H1 (cell line): ENCODE measurements at regions not wholly inside any gene's neighbourhood (a gene's known extent, or its start where the extent isn't known, plus 50 kb on each side); places are given as distances from the start of the nearest gene placed in this dataset.
"Not testable (repeated sequence)": the region's sequence is repeated elsewhere in the genome, so short reads cannot be mapped to it uniquely, and the experiment has no call there.

Experiments used
- CTCF ChIA-PET: fragments of 300-600 bp; sonication (Branson Sonifier 250); formaldehyde crosslinking; loops from one replicate; lab custom pipeline; 2021; ENCODE audit not compliant: partially characterized antibody; lab: Charles Lee
- POLR2A ChIA-PET: fragments of 300-600 bp; sonication (Branson Sonifier 250); formaldehyde crosslinking; loops from one replicate; lab custom pipeline; 2021; ENCODE audit warnings: inconsistent platforms; ENCODE audit not compliant: partially characterized antibody; lab: Charles Lee
- DNase-seq, 2 experiments: peaks; one replicate each; pipeline versions ENCODE4 v3.0.0 to v3.0.0-alpha.2; 2010 to 2022; ENCODE audit warnings: low spot score in 2 of 2, low read depth in 1 of 2, mixed read lengths in 1 of 2
- FAIRE-seq: peaks from 2 replicates; lab custom pipeline; 2011; peaks lifted over from hg19 to GRCh38; lab: Jason Lieb, UNC
- H2AFZ ChIP-seq: 2 replicates; pipeline ENCODE4 v1.8.1; 2012; ENCODE audit warnings: low read length, inconsistent platforms
- H2AK5ac ChIP-seq: 2 replicates; pipeline ENCODE4 v1.6.1; 2013; ENCODE audit warnings: low read depth, low read length
- H2BK120ac ChIP-seq: replicated peaks from 2 replicates; pipeline ENCODE3; 2013; ENCODE audit warnings: low read depth, low read length, inconsistent platforms
- H2BK12ac ChIP-seq: 2 replicates; pipeline ENCODE4 v1.6.1; 2013; ENCODE audit warnings: low read depth, low read length
- H2BK15ac ChIP-seq: 2 replicates; pipeline ENCODE4 v1.6.1; 2013; ENCODE audit warnings: low read length
- H2BK20ac ChIP-seq: 2 replicates; pipeline ENCODE4 v1.6.1; 2013; ENCODE audit warnings: low read length
- H2BK5ac ChIP-seq: 2 replicates; pipeline ENCODE4 v1.6.1; 2013; ENCODE audit warnings: low read depth, low read length
- H3K14ac ChIP-seq: 2 replicates; pipeline ENCODE4 v1.6.1; 2013; ENCODE audit warnings: inconsistent platforms; ENCODE audit not compliant: insufficient read length
- H3K18ac ChIP-seq: 2 replicates; pipeline ENCODE4 v1.6.1; 2013; ENCODE audit warnings: low read length; ENCODE audit errors: extremely low read depth
- H3K23ac ChIP-seq: 2 replicates; pipeline ENCODE4 v1.6.1; 2013; ENCODE audit warnings: inconsistent platforms; ENCODE audit not compliant: insufficient read length
- H3K23me2 ChIP-seq: 2 replicates; pipeline ENCODE4 v1.6.1; 2013; ENCODE audit warnings: low read depth, low read length
- H3K27ac ChIP-seq: 2 replicates; pipeline ENCODE4 v1.6.1; 2011; ENCODE audit warnings: low read depth, low read length, inconsistent platforms
- H3K27me3 ChIP-seq, 4 experiments: replicated peaks in 1 of 4; 1 replicate in 1 of 4; 2 replicates in 3 of 4; pipeline versions ENCODE4 v1.6.1 to v1.8.1; 2011 to 2013; ENCODE audit warnings: low read length in 3 of 4, mild to moderate bottlenecking in 3 of 4, inconsistent platforms in 2 of 4, mixed read lengths in 2 of 4, moderate library complexity in 1 of 4; ENCODE audit not compliant: control insufficient read depth in 3 of 4, insufficient read depth in 3 of 4; ENCODE audit errors: extremely low read depth in 1 of 4
- H3K36me3 ChIP-seq, 4 experiments: 2 replicates each; pipeline versions ENCODE4 v1.6.1 to v1.8.1; 2011 to 2013; ENCODE audit warnings: mild to moderate bottlenecking in 4 of 4, low read length in 3 of 4, moderate library complexity in 2 of 4, control low read depth in 1 of 4, inconsistent platforms in 1 of 4; ENCODE audit not compliant: insufficient read depth in 4 of 4, control insufficient read depth in 2 of 4
- H3K4ac ChIP-seq: replicated peaks from 2 replicates; pipeline ENCODE3; 2013; ENCODE audit warnings: low read length, low read depth, mixed read lengths, inconsistent platforms; ENCODE audit not compliant: insufficient read length
- H3K4me1 ChIP-seq, 4 experiments: replicated peaks in 1 of 4; 1 replicate in 1 of 4; 2 replicates in 3 of 4; pipeline versions ENCODE4 v1.6.1 to v1.8.1; 2011 to 2013; ENCODE audit warnings: low read length in 3 of 4, inconsistent platforms in 2 of 4, mixed read lengths in 1 of 4; ENCODE audit not compliant: insufficient read depth in 4 of 4, control insufficient read depth in 3 of 4
- H3K4me2 ChIP-seq, 2 experiments: 2 replicates each; pipeline versions ENCODE4 v1.6.1 to v1.8.1; 2011 to 2013; ENCODE audit warnings: low read depth in 2 of 2, low read length in 2 of 2, control low read depth in 1 of 2, inconsistent platforms in 1 of 2, mild to moderate bottlenecking in 1 of 2; ENCODE audit not compliant: insufficient read depth in 1 of 2
- H3K4me3 ChIP-seq, 4 experiments: fragments of 200-600, 300-600 bp in 1 of 4; sonication (generic), shearing (Covaris generic), sonication (Bioruptor Twin) in 1 of 4; 2 replicates each; pipeline versions ENCODE4 v1.5.1 to v1.8.1; 2011 to 2016; ENCODE audit warnings: low read length in 4 of 4, low read depth in 3 of 4, control low read depth in 2 of 4, inconsistent platforms in 2 of 4, mild to moderate bottlenecking in 2 of 4, mixed read lengths in 1 of 4, moderate library complexity in 1 of 4; ENCODE audit not compliant: insufficient read depth in 2 of 4; ENCODE audit errors: extremely low read depth in 1 of 4
- H3K56ac ChIP-seq: replicated peaks from 2 replicates; pipeline ENCODE3; 2013; ENCODE audit warnings: low read depth, mild to moderate bottlenecking, mixed read lengths, low read length, inconsistent platforms; ENCODE audit not compliant: insufficient read length
- H3K79me1 ChIP-seq: 2 replicates; pipeline ENCODE4 v1.6.1; 2013; ENCODE audit warnings: low read depth, low read length, control low read depth
- H3K79me2 ChIP-seq, 2 experiments: 2 replicates each; pipeline versions ENCODE4 v1.6.1 to v1.8.1; 2012 to 2013; ENCODE audit warnings: low read length in 2 of 2, mild to moderate bottlenecking in 2 of 2, inconsistent platforms in 1 of 2; ENCODE audit not compliant: insufficient read depth in 2 of 2, control insufficient read depth in 1 of 2
- H3K9ac ChIP-seq, 4 experiments: replicated peaks in 1 of 4; 1 replicate in 1 of 4; 2 replicates in 3 of 4; pipeline versions ENCODE4 v1.6.1 to v1.8.1; 2011 to 2013; ENCODE audit warnings: low read depth in 3 of 4, low read length in 3 of 4, control low read depth in 2 of 4, mild to moderate bottlenecking in 2 of 4, moderate library complexity in 2 of 4, inconsistent platforms in 1 of 4; ENCODE audit errors: extremely low read depth in 1 of 4
- H3K9me3 ChIP-seq, 2 experiments: 2 replicates each; pipeline versions ENCODE4 v1.6.1 to v1.8.1; 2012 to 2013; ENCODE audit warnings: mild to moderate bottlenecking in 2 of 2, moderate library complexity in 2 of 2, control low read depth in 1 of 2, inconsistent platforms in 1 of 2, low read depth in 1 of 2, low read length in 1 of 2, mixed read lengths in 1 of 2; ENCODE audit not compliant: insufficient read depth in 2 of 2
- H4K20me1 ChIP-seq, 2 experiments: replicated peaks in 1 of 2; 2 replicates each; pipeline versions ENCODE3 to v1.8.1; 2011 to 2013; ENCODE audit warnings: inconsistent platforms in 2 of 2, low read length in 2 of 2, mild to moderate bottlenecking in 1 of 2; ENCODE audit not compliant: insufficient read depth in 2 of 2, control insufficient read depth in 1 of 2
- H4K5ac ChIP-seq: 2 replicates; pipeline ENCODE4 v1.6.1; 2013; ENCODE audit warnings: low read length, low read depth, mixed read lengths, inconsistent platforms; ENCODE audit not compliant: insufficient read length
- H4K8ac ChIP-seq: 2 replicates; pipeline ENCODE4 v1.8.0; 2013; ENCODE audit warnings: mild to moderate bottlenecking, moderate library complexity, low read length, inconsistent platforms; ENCODE audit not compliant: insufficient read depth; ENCODE audit errors: extremely low read depth
- H4K91ac ChIP-seq: replicated peaks from 2 replicates; pipeline ENCODE3; 2013; ENCODE audit warnings: low read length, mixed read lengths, inconsistent platforms; ENCODE audit not compliant: insufficient read length
- EZH2 ChIP-seq: fragments of 200-600 bp; sonication (generic); IDR thresholded peaks from 2 replicates; pipeline ENCODE4 v1.7.1; 2012; ENCODE audit warnings: low read depth, mild to moderate bottlenecking, moderate library complexity, low read length, inconsistent platforms; ENCODE audit not compliant: severe bottlenecking
- SUZ12 ChIP-seq: fragments of 200-600 bp; sonication (generic); IDR thresholded peaks from 2 replicates; pipeline ENCODE4 v1.6.1; 2012; ENCODE audit warnings: mild to moderate bottlenecking, inconsistent platforms, low read length, moderate library complexity, mixed read lengths
- TBP ChIP-seq: IDR thresholded peaks from 2 replicates; pipeline ENCODE4 v1.6.1; 2011; ENCODE audit warnings: low read depth, low read length, improper control_type of control experiment
- WGBS, 2 experiments: shearing (Covaris generic) in 1 of 2; methylation state at CpG; one replicate each; pipeline versions ENCODE4 v1.1.6 to v1.1.7; 2013 to 2015; ENCODE audit warnings: low lambda C conversion rate in 2 of 2, mixed read lengths in 2 of 2, inconsistent platforms in 1 of 2, low coverage in 1 of 2, missing lambda C conversion rate in 1 of 2; ENCODE audit not compliant: insufficient replicate concordance in 2 of 2, insufficient coverage in 1 of 2, insufficient read length in 1 of 2; ENCODE audit errors: extremely low coverage in 1 of 2, missing lambda C conversion rate in 1 of 2; 5-methylcytosine and 5-hydroxymethylcytosine counted together

DNA sequence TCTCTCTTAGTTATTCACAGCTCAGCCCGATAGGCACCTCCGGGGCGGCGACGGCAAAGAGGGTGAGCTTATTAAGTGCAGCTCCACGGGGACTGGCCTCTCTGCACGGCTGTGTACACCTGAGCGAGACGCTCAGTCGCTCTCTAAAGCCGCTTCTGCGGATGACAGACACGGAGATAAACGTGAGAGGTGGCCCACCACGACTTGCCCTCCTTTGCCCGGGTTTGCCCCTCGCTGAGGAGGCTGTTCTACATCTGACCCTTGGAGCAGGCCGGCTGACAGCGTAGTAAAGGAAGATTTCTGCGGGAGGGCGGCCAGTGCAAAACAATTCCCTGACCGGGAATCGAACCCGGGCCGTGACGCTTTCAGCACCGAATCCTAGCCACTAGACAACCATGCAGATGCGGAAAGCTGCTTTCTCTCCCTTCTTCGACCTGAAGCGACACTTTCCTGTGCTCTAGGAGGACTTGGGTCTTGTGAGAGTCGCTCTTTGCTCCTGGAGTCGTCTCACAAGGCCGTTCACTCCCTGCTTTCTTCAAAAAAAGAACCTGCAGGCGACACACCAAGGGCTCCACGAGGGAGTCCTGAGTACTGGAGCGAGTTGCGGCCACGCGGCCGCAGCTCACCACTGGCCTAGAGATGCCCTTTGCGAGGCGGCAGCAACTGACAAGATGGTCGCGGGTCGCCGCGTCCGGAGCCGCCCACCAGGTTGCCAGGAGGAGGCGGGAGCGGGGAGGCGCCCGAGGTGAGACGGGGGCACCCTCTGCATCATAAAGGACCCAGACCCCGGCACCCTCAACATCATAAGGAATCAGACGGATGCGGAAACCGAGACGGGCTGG, 119.9 kb downstream of the PPIAL4A start:
- Histone ChIP-seq H3K4me3 (peak overlapping the region; percentile 32 to 53 (median 36); a peak in 6 of 8 replicates), H3K27me3 (peaks cover 13 to 26% (median 22%) of the 10 kb centered on the region in 4 experiments; a peak in 6 of 7 replicates), H3K4me2 (peak overlapping the region; percentile 65 to 71)
- H4K20me1 ChIP-seq, H3K23ac ChIP-seq, H3K23me2 ChIP-seq, H2BK15ac ChIP-seq, H3K79me2 ChIP-seq, H3K36me3 ChIP-seq, H3K9ac ChIP-seq, H3K27ac ChIP-seq, H3K18ac ChIP-seq, H3K14ac ChIP-seq, H3K9me3 ChIP-seq, H2BK20ac ChIP-seq, H4K8ac ChIP-seq, H2AK5ac ChIP-seq, H2BK12ac ChIP-seq, POLR2A ChIA-PET, H2BK5ac ChIP-seq, H4K91ac ChIP-seq, H3K79me1 ChIP-seq, H3K56ac ChIP-seq, H4K5ac ChIP-seq, H2BK120ac ChIP-seq, H3K4me1 ChIP-seq, H2AFZ ChIP-seq, FAIRE-seq, H3K4ac ChIP-seq, CTCF ChIA-PET: not testable (repeated sequence)
- DNase-seq, result peak in 1 of 2 experiments; percentile 75
- TF ChIP-seq TBP (peak; percentile 72), EZH2 (peak; percentile 34), SUZ12 (peak; percentile 13; the same call in 1 of the 2 replicates)
- WGBS, 2 experiments, result 0% methylated on average over 30 of the region's 59 CpGs; no CpG with 5 or more reads in 1 of the 2 experiments
